ENCODE measurements at regions not wholly inside any gene's neighbourhood (a gene's known extent, or its start where the extent isn't known, plus 50 kb on each side); places are given as distances from the start of the nearest gene placed in this dataset.

GRCh38 chr11:122273476-122274191 is 157.6 kb upstream of the BLID start:
- TF ChIP-seq CTCF (IDR thresholded peaks at IDR 0.05) (no peak), POLR2AphosphoS5 (IDR thresholded peaks at IDR 0.05) (no peak)
